Hepatocyte (in vitro differentiated cells): ENCODE measurements at regions not wholly inside any gene's neighbourhood (a gene's known extent, or its start where the extent isn't known, plus 50 kb on each side); places are given as distances from the start of the nearest gene placed in this dataset.

Source experiments
- DNase-seq: peaks from one replicate; pipeline ENCODE4 v3.0.0-alpha.2; 2016; ENCODE audit warnings: low spot score
- H2AFZ ChIP-seq: fragments of 200-600 bp; sonication (generic); 2 replicates; pipeline ENCODE4 v1.6.0; 2016; ENCODE audit warnings: antibody characterized with exemption, mild to moderate bottlenecking
- H3K27ac ChIP-seq: fragments of 200-600 bp; sonication (generic); 2 replicates; pipeline ENCODE4 v1.5.1; 2016; ENCODE audit warnings: mild to moderate bottlenecking
- H3K27me3 ChIP-seq: fragments of 200-600 bp; sonication (generic); 2 replicates; pipeline ENCODE4 v1.6.1; 2016
- H3K36me3 ChIP-seq: fragments of 200-600 bp; sonication (generic); replicated peaks from 2 replicates; pipeline ENCODE4 v1.5.1; 2016; ENCODE audit warnings: low read depth; ENCODE audit not compliant: insufficient read depth
- H3K4me1 ChIP-seq: fragments of 200-600 bp; sonication (generic); 2 replicates; pipeline ENCODE4 v1.5.1; 2016; ENCODE audit warnings: mild to moderate bottlenecking, moderate library complexity; ENCODE audit not compliant: insufficient read depth
- H3K4me2 ChIP-seq: fragments of 200-600 bp; sonication (generic); 2 replicates; pipeline ENCODE4 v1.6.0; 2016
- H3K4me3 ChIP-seq: fragments of 200-600 bp; sonication (generic); 2 replicates; pipeline ENCODE4 v1.5.1; 2016; ENCODE audit warnings: mild to moderate bottlenecking
- H3K79me2 ChIP-seq: fragments of 200-600 bp; sonication (generic); 2 replicates; pipeline ENCODE4 v1.6.0; 2017; ENCODE audit warnings: mild to moderate bottlenecking
- H3K9me2 ChIP-seq: fragments of 200-600 bp; sonication (generic); replicated peaks from 2 replicates; pipeline ENCODE4 v1.6.0; 2017; ENCODE audit warnings: mild to moderate bottlenecking; ENCODE audit not compliant: insufficient read depth
- H3K9me3 ChIP-seq: fragments of 200-600 bp; sonication (generic); 2 replicates; pipeline ENCODE4 v1.5.1; 2016; ENCODE audit warnings: low read depth, mild to moderate bottlenecking
- H4K20me1 ChIP-seq: fragments of 200-600 bp; sonication (generic); 2 replicates; pipeline ENCODE4 v1.6.0; 2016; ENCODE audit warnings: mild to moderate bottlenecking; ENCODE audit not compliant: insufficient read depth, poor library complexity, severe bottlenecking
- EZH2 ChIP-seq: fragments of 200-600 bp; sonication (generic); IDR thresholded peaks from 2 replicates; pipeline ENCODE4 v1.6.1; 2016; ENCODE audit warnings: antibody characterized with exemption, mild to moderate bottlenecking, borderline replicate concordance
- EZH2phosphoT487 ChIP-seq: fragments of 200-600 bp; sonication (generic); IDR thresholded peaks from one replicate; pipeline ENCODE4 v1.6.1; 2018; ENCODE audit warnings: antibody characterized with exemption, mild to moderate bottlenecking, low read depth, moderate library complexity; ENCODE audit not compliant: unreplicated experiment, severe bottlenecking
- TF ChIP-seq, protein P1 (sequence below): fragments of 200-600 bp; sonication (generic); IDR thresholded peaks from 2 replicates; pipeline ENCODE4 v1.5.1; 2016; ENCODE audit warnings: antibody characterized with exemption, mild to moderate bottlenecking; ENCODE audit not compliant: poor library complexity

DNA sequence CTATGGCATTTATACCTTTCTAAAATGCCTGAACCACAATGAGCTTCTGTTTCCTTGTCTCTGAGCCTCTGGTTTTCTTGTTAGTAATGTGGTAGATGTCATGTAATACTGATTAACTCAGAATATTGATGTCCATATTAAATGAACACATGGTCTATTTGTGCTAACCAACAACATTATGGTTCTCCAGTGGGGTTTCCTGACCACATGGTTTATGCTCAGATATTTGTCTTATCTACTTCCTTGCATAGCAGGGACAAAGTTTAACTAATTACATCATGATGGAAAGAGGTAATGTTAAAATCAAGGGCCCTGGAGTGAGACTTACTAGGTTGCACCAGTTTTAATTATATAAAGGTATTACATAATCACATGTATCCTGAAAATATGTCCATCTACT lies 62.6 kb upstream of the SCN10A start:
- TF ChIP-seq, protein P1, sequence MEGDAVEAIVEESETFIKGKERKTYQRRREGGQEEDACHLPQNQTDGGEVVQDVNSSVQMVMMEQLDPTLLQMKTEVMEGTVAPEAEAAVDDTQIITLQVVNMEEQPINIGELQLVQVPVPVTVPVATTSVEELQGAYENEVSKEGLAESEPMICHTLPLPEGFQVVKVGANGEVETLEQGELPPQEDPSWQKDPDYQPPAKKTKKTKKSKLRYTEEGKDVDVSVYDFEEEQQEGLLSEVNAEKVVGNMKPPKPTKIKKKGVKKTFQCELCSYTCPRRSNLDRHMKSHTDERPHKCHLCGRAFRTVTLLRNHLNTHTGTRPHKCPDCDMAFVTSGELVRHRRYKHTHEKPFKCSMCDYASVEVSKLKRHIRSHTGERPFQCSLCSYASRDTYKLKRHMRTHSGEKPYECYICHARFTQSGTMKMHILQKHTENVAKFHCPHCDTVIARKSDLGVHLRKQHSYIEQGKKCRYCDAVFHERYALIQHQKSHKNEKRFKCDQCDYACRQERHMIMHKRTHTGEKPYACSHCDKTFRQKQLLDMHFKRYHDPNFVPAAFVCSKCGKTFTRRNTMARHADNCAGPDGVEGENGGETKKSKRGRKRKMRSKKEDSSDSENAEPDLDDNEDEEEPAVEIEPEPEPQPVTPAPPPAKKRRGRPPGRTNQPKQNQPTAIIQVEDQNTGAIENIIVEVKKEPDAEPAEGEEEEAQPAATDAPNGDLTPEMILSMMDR: no peak
- TF ChIP-seq EZH2phosphoT487 (no peak), EZH2 (no peak)
- Histone ChIP-seq H3K27me3 (no peaks in the 10 kb centered on the region), H4K20me1 (no peaks in the 10 kb centered on the region), H3K9me3 (no peaks in the 10 kb centered on the region), H3K4me3 (no peak overlapping the region), H3K9me2 (no peaks in the 10 kb centered on the region), H3K36me3 (no peaks in the 10 kb centered on the region), H3K79me2 (no peaks in the 10 kb centered on the region), H3K4me1 (no peaks in the 10 kb centered on the region), H3K4me2 (no peak overlapping the region), H3K27ac (no peak overlapping the region), H2AFZ (no peak overlapping the region)
- DNase-seq: no peak
